ENCODE measurements at regions not wholly inside any gene's neighbourhood (a gene's known extent, or its start where the extent isn't known, plus 50 kb on each side); places are given as distances from the start of the nearest gene placed in this dataset.
"Not testable (repeated sequence)": the region's sequence is repeated elsewhere in the genome, so short reads cannot be mapped to it uniquely, and the experiment has no call there.

DNA sequence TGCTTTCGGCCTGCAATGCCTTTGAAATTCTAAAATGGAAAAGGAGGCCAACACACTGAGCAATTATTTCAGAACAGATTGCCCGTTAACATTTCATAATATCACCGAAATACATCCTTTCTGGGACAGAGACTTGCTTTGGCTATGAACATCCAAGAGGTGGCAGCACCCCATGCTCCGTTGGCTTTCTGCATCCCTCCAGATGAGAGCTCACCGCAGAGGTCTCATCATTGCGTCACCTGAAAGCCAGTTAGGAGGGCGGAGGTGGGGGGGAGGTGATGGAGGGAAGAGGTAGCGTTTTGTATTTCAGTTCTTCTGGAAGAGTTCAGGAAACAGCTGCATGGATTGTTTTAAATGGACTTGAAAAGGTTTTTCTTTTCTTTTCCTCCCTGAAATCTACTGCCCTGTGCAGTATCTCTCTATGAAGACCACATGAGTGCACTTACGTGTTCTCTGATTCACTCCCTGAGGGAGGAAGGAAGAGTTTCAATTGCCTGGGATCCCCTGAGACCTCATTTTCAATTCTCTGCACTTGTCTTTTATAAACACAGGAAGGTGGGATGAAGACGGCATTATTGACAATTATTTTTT lies 166.8 kb upstream of the PGRMC2 start:
- peak; percentile 41 to 68 (median 45) for DNase-seq (ENCODE audit: low read depth in 3 of 3)

- DNase-seq (ENCODE audit: low read depth in 3 of 3), result no peak
These were observed 164.8 kb upstream of the PGRMC2 start for GRCh38 chr4:128452415-128452814.

- no peak for DNase-seq (ENCODE audit: low read depth in 3 of 3)
These were observed 163.8 kb upstream of the PGRMC2 start for GRCh38 chr4:128451270-128451905.

DNA sequence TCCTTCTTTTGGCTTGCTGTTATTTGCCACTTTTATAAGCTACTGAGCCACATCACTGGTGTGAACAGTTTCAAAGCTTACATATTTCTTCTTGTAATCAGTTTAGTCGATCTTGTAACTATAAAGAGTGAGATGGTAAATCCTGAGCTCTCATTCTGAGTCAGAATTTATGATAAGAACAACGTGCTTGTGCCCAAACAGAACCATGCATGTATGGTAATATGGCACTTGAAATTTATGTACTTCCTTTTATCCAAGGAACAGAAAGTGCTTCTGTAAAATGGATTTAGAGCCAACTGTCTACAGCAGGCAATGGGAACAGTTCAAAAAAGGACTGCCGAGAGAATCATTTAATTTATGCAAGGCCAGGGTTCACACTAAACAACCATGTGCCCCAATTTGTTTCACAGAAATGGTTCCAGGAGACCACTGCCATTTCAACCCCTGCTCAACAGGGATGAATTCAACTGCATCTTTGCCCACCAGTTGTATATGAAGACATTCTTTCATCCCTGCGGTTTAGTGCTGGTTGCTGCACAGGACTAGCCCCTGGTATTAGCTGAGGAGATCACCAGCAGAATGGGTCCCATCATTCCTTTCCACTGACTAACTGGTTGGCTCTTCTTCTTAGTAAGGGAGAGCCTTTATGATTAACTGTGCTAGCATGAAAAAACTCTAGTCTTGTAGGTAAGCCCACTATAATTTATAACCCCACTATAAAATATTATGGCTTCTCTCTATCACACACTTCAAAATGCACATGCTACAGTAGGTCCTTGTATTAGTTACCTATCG lies 162.9 kb upstream of the PGRMC2 start:
- DNase-seq (ENCODE audit: low read depth in 3 of 3), result no peak

DNA sequence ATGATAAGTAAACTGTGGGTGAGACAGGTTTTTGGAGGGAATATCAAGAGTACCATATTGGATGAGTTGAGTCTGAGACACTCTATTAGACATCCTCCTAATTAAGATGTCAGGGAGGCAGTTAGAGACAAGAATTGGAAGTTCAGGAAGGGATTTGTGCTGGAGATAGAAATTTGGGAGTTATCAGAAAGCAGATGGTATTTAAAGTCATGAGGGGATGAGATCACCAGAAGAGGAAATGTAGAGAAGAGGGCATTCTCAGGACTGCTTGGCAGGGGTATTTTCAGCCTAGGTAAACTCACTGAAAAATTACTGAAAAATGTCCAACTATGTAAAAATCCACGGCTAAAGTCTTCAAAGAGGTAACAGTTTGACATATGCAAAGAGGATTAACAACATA lies 161.6 kb upstream of the PGRMC2 start:
- DNase-seq (ENCODE audit: low read depth in 3 of 3), result no peak

GRCh38 chr4:128444544-128445302 lies 157.1 kb upstream of the PGRMC2 start:
- DNase-seq (ENCODE audit: low read depth in 3 of 3), result no peak

- DNase-seq (ENCODE audit: low read depth in 3 of 3), result no peak
These were observed 153.3 kb upstream of the PGRMC2 start for GRCh38 chr4:128440923-128441322.

GRCh38 chr4:128437023-128437422 lies 149.4 kb upstream of the PGRMC2 start:
- not testable (repeated sequence) for DNase-seq (ENCODE audit: low read depth in 3 of 3)

DNA sequence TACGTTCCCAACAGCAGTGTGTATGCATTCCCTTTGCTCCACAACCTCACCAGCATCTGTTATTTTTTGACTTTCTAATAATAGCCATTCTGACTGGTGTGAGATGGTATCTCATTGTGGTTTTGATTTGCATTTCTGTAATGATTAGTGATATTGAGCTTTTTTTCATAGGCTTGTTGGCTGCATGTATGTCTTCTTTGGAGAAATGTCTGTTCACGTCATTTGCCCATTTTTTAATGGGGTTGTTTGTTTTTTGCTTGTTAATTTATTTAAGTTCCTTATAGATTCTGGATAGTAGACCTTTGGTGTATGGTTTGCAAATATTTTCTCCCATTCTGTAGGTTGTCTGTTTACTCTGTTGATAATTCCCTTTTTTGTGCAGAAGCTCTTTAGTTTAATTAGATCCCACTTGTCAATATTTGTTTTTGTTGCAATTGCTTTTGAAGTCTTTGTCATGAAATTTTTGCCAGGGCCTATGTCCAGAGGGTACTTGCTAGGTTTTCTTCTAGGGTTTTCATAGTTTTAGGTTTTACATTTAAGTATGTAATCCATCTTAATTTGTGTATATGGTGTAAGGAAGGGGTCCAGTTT lies 141.5 kb upstream of the PGRMC2 start:
- not testable (repeated sequence) for DNase-seq (ENCODE audit: low read depth in 3 of 3)

- no peak for DNase-seq (ENCODE audit: low read depth in 3 of 3)
These were observed 140.8 kb upstream of the PGRMC2 start for GRCh38 chr4:128428397-128428796.

DNA sequence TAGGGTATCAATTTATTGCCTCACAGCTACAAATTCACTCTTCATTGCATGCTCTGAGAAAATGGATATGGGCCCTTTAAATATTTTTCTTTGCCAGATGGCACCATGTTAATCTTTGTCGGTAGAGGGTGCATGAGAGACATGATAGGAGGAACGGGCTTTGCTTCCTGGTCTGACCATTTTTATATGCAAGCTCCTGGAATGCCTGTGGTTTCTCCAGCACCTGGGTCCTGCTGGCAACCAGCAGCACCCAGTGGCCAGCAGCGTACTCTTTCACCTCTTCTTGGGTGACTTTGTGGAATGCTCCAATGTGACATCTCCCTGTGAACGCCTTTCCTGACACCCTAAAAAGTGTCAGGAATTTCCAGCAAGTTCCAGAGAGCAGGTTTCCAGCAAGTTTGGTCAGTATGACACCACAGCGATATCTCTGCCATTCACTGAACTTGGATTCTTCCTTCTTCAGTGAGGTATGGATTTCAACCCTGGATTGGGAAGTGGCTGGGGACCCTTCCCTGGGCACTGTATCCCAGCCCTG lies 140.3 kb upstream of the PGRMC2 start:
- no peak for DNase-seq (ENCODE audit: low read depth in 3 of 3)

DNA sequence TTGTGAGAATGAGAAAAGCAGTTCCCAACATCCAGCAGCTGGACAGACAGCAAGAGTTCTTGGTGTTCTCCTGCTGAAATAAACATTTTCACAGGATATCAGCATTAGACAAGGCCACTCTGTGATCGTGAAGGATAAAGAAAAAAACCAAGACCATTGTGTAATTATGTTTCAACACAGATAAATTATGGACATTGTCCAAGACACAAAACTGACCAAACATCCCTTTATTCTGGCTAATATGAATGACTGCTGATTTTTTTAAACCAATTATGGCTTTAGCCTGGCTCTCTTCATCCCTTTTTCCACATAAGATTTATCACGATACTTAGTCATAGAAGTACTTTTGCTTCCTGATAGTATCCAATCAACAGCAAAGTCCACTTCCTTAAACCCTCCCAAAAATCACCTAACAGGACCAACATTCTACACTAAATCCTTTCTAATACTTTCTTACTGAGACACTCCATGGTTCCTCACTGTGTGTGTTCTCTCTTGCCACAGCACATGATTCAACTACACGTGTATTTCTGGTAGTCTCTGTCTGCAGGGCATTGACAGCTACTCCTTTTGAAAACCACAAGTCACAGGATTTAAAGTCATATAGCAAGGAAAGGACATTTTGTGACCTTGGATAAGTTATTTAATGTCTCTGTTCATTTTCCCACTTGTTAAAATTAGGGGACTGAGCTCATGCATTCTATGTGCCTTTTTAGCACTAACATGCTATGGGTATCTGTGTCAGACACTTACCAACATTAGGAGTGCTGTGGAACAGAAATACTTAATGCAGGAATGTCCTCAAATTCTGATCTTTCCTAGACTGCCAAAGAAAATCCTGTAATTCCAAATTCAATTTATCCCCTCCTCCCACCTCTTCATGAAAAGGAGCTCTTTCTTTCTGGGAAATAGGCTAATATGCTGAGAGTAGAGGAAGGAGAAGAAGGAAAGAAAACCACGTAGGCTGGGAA lies 137.2 kb upstream of the PGRMC2 start:
- DNase-seq (ENCODE audit: low read depth in 3 of 3), result no peak

GRCh38 chr4:128422296-128422695 lies 134.7 kb upstream of the PGRMC2 start:
- DNase-seq (ENCODE audit: low read depth in 3 of 3), result not testable (repeated sequence)

- no peak for DNase-seq (ENCODE audit: low read depth in 3 of 3)
These were observed 129.3 kb upstream of the PGRMC2 start for GRCh38 chr4:128416921-128417320.

DNA sequence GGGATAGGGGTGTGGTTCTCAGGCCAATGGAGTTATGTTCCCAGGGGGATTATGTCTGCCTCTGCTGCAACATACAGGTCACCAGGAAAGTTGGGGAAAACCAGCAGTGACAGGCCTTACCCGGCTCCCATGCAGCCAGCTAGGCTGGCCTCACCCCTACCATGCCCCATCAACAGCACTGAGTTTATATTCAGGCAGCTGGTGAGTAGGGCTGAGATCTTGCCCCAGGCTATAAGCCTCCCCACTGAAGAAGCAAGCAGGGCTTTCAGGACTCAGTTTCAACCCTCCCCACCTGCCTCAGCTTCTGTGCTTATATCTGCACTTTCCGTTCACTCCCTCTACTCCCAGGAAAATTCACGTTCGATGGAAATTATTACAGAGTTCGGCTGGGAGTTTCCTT lies 122.4 kb upstream of the PGRMC2 start:
- no peak for DNase-seq (ENCODE audit: low read depth in 3 of 3)

GRCh38 chr4:128403586-128403985 lies 116.0 kb upstream of the PGRMC2 start:
- no peak for DNase-seq (ENCODE audit: low read depth in 3 of 3)

DNA sequence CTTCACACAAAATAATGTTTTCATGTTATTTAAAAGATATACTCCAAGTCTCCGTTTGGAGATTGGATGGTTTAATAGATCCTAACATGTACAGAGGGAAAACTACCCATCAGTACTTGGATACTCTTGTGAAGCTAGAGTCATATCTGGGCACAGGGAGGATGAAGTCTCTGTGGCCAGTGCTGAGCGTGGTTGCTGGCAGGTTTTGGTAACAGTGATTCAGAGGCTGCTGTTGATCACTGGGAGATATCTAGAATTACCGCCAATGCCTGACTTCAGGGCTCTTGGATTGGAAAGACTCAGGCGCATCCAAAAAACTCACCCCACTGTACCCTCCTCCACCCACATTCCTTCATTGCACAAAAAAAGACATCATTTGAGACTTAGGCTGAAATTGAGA lies 107.2 kb upstream of the PGRMC2 start:
- no peak for DNase-seq (ENCODE audit: low read depth in 3 of 3)

DNA sequence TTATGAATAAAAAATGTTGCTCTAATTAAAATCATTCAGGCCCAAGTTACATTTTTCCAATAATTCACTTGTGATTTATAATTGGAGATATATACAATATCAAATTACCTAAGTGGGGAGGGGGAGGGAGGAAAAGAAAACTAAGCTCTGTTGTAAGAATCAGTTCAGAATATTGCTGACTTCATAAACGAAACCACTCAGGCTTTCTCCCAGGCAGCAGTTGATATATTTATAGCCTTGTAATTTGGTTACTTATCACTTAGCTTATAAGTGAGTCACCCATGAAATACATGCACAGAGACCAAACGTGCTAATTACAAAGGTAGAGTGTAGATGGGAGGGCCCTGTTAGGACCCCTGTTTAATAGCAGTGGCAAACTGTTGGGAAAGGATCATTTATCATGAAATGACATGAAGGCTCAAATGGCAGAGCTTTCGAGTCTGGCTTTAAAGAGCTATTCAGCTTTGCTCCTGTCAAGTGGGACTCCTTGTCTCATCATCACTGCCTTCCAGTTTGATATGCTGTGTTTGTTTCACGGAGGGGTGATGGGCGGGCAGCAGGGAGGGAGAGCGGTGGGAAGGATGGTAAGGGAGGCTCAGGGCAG lies 105.6 kb upstream of the PGRMC2 start:
- no peak for DNase-seq (ENCODE audit: low read depth in 3 of 3)

DNA sequence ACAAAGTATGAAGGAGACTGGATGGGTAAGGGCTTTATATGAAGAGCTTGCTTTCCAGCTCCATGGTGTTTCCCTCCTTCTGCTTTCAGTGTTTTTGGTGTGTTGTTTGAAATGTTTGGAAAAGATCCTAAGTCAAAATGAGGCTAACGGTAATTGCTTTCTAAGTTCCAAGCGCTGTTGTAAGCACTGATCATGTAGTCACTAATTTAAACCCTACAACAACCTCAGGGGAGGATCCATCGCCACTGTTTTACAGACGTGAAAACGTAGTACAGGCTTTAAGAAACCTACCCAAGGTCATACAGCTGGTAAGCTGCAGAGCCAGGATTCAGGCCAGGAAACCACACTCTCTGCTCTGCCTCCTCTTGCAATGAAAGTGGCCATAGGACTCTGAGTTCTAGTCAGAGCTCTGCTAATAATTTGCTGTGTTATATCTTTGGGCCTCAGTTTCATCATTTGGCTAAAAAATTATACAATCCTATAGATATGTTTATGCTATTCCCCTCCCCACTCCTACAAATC lies 102.9 kb upstream of the PGRMC2 start:
- no peak for DNase-seq (ENCODE audit: low read depth in 3 of 3)

- no peak for DNase-seq (ENCODE audit: low read depth in 3 of 3)
These were observed 101.2 kb upstream of the PGRMC2 start for GRCh38 chr4:128388796-128389195.
